Stimulated activated naive CD8-positive, alpha-beta T cell treated with anti-CD3 and anti-CD28 coated beads, Interleukin-15, Interleukin-2, amounts not matched to agents 100 U/mL and 50 U/mL, for 24 hours (primary cell): ENCODE measurements at regions not wholly inside any gene's neighbourhood (a gene's known extent, or its start where the extent isn't known, plus 50 kb on each side); places are given as distances from the start of the nearest gene placed in this dataset.

Experiments
- ATAC-seq: fragments of 150-1000 bp; cut with Tn5 transposase; one replicate; pipeline ENCODE4 v1.10.0; 2021
- DNase-seq: peaks from one replicate; pipeline ENCODE4 v3.0.0; 2021

- DNase-seq, result no peak
- ATAC-seq, result no peak
Measured at GRCh38 chr21:38742580-38743260, 63.0 kb upstream of the ETS2 start.

GRCh38 chr21:38743772-38744529 lies 61.8 kb upstream of the ETS2 start:
- DNase-seq (no peak), ATAC-seq (no peak)

- DNase-seq, result no peak
- ATAC-seq, result no peak
Measured at GRCh38 chr21:38744861-38745260, 60.9 kb upstream of the ETS2 start.

- DNase-seq, result no peak
- ATAC-seq, result no peak
Measured at GRCh38 chr21:38747810-38748209, 57.9 kb upstream of the ETS2 start.

GRCh38 chr21:38751379-38752050 lies 54.2 kb upstream of the ETS2 start:
- ATAC-seq, result no peak
- DNase-seq, result no peak

- DNase-seq (no peak), ATAC-seq (no peak)
Measured at GRCh38 chr21:38752051-38752505, 53.7 kb upstream of the ETS2 start.

GRCh38 chr21:38753114-38753513 lies 52.6 kb upstream of the ETS2 start:
- DNase-seq (no peak), ATAC-seq (no peak)

- no peak for DNase-seq
- no peak for ATAC-seq
Measured at GRCh38 chr21:38753557-38753971, 52.2 kb upstream of the ETS2 start.
